Memory B cell (primary cell): ENCODE measurements at regions not wholly inside any gene's neighbourhood (a gene's known extent, or its start where the extent isn't known, plus 50 kb on each side); places are given as distances from the start of the nearest gene placed in this dataset.
"Not testable (repeated sequence)": the region's sequence is repeated elsewhere in the genome, so short reads cannot be mapped to it uniquely, and the experiment has no call there.

Experiments used
- ATAC-seq: fragments of 150-1000 bp; cut with Tn5 transposase; 2 replicates; pipeline ENCODE4 v1.10.0; 2021; ENCODE audit warnings: low read depth, mild to moderate bottlenecking, moderate library complexity
- DNase-seq, 2 donors: peaks; one replicate each; pipeline ENCODE4 v3.0.0; 2022; ENCODE audit warnings: low spot score in 2 of 2
- H3K27ac Mint-ChIP-seq: one replicate; pipeline ENCODE4 v1.8.0; 2022; ENCODE audit warnings: mild to moderate bottlenecking, moderate library complexity, mixed read lengths
- H3K27me3 Mint-ChIP-seq: one replicate; pipeline ENCODE4 v1.8.0; 2022; ENCODE audit warnings: mixed read lengths
- H3K36me3 Mint-ChIP-seq: one replicate; pipeline ENCODE4 v1.8.0; 2022; ENCODE audit warnings: mild to moderate bottlenecking, mixed read lengths
- H3K4me1 Mint-ChIP-seq: one replicate; pipeline ENCODE4 v1.8.0; 2022; ENCODE audit warnings: mixed read lengths
- H3K4me3 Mint-ChIP-seq: one replicate; pipeline ENCODE4 v1.8.0; 2022; ENCODE audit warnings: mild to moderate bottlenecking, moderate library complexity, mixed read lengths
- H3K9me3 Mint-ChIP-seq: one replicate; pipeline ENCODE4 v1.8.0; 2022; ENCODE audit warnings: mixed read lengths

GRCh38 chr2:122758967-122759366 is 1003.5 kb downstream of the TSN start:
- Mint-ChIP-seq H3K36me3 (no peaks in the 10 kb centered on the region), H3K4me1 (no peaks in the 10 kb centered on the region), H3K9me3 (peaks cover 12% of the 10 kb centered on the region), H3K27ac (no peak overlapping the region), H3K27me3 (no peaks in the 10 kb centered on the region), H3K4me3 (no peak overlapping the region)
- DNase-seq (no peak), ATAC-seq (no peak)

GRCh38 chr2:122764014-122764413 is 1008.6 kb downstream of the TSN start:
- no peak for ATAC-seq
- H3K36me3 Mint-ChIP-seq: no peaks in the 10 kb centered on the region
- no peaks in the 10 kb centered on the region for H3K4me1 Mint-ChIP-seq
- no peak overlapping the region for H3K27ac Mint-ChIP-seq
- H3K4me3 Mint-ChIP-seq: no peak overlapping the region
- no peak for DNase-seq
- H3K9me3 Mint-ChIP-seq: peaks cover 11% of the 10 kb centered on the region
- no peaks in the 10 kb centered on the region for H3K27me3 Mint-ChIP-seq

GRCh38 chr2:122780251-122780650 is 1024.8 kb downstream of the TSN start:
- DNase-seq: no peak
- H3K27me3 Mint-ChIP-seq: no peaks in the 10 kb centered on the region
- no peak for ATAC-seq
- H3K36me3 Mint-ChIP-seq: no peaks in the 10 kb centered on the region
- H3K9me3 Mint-ChIP-seq: peaks cover 15% of the 10 kb centered on the region
- no peak overlapping the region for H3K4me3 Mint-ChIP-seq
- no peaks in the 10 kb centered on the region for H3K4me1 Mint-ChIP-seq
- no peak overlapping the region for H3K27ac Mint-ChIP-seq

- Mint-ChIP-seq H3K27me3 (no peaks in the 10 kb centered on the region), H3K4me1 (no peaks in the 10 kb centered on the region), H3K36me3 (no peaks in the 10 kb centered on the region), H3K9me3 (no peaks in the 10 kb centered on the region), H3K4me3 (no peak overlapping the region), H3K27ac (no peak overlapping the region)
- ATAC-seq (no peak), DNase-seq (no peak)
These were observed 1038.6 kb downstream of the TSN start for GRCh38 chr2:122794100-122794499.

GRCh38 chr2:122795763-122796162 is 1040.3 kb downstream of the TSN start:
- DNase-seq: no peak
- no peak overlapping the region for H3K27ac Mint-ChIP-seq
- no peak for ATAC-seq

GRCh38 chr2:122799391-122799790 is 1043.9 kb downstream of the TSN start:
- H3K27ac Mint-ChIP-seq: no peak overlapping the region
- ATAC-seq (no peak), DNase-seq (no peak)
- H3K4me3 Mint-ChIP-seq: no peak overlapping the region
- H3K27me3 Mint-ChIP-seq: no peaks in the 10 kb centered on the region
- H3K4me1 Mint-ChIP-seq: no peaks in the 10 kb centered on the region
- peaks cover 4% of the 10 kb centered on the region for H3K9me3 Mint-ChIP-seq
- no peaks in the 10 kb centered on the region for H3K36me3 Mint-ChIP-seq

More at GRCh38 chr2:122795763-122796162, 1040.3 kb downstream of the TSN start:
- Mint-ChIP-seq H3K9me3 (no peaks in the 10 kb centered on the region), H3K36me3 (no peaks in the 10 kb centered on the region), H3K4me1 (no peaks in the 10 kb centered on the region), H3K27me3 (no peaks in the 10 kb centered on the region), H3K4me3 (no peak overlapping the region)

GRCh38 chr2:122800781-122801180 is 1045.3 kb downstream of the TSN start:
- H3K4me1 Mint-ChIP-seq: no peaks in the 10 kb centered on the region
- no peak overlapping the region for H3K27ac Mint-ChIP-seq
- DNase-seq: no peak
- peaks cover 4% of the 10 kb centered on the region for H3K9me3 Mint-ChIP-seq
- no peak for ATAC-seq
- no peak overlapping the region for H3K4me3 Mint-ChIP-seq
- H3K27me3 Mint-ChIP-seq: no peaks in the 10 kb centered on the region
- H3K36me3 Mint-ChIP-seq: no peaks in the 10 kb centered on the region

- ATAC-seq: no peak
- Mint-ChIP-seq H3K27me3 (no peaks in the 10 kb centered on the region), H3K36me3 (no peaks in the 10 kb centered on the region), H3K4me3 (no peak overlapping the region), H3K27ac (no peak overlapping the region), H3K9me3 (peaks cover 5% of the 10 kb centered on the region), H3K4me1 (no peaks in the 10 kb centered on the region)
- no peak for DNase-seq
These were observed 1049.0 kb downstream of the TSN start for GRCh38 chr2:122804494-122804893.

- no peaks in the 10 kb centered on the region for H3K36me3 Mint-ChIP-seq
These were observed 1049.9 kb downstream of the TSN start for GRCh38 chr2:122805346-122805745.

GRCh38 chr2:122808286-122808969 is 1053.0 kb downstream of the TSN start:
- H3K4me1 Mint-ChIP-seq: no peaks in the 10 kb centered on the region
- no peak overlapping the region for H3K27ac Mint-ChIP-seq
- ATAC-seq: no peak
- H3K36me3 Mint-ChIP-seq: no peaks in the 10 kb centered on the region
- H3K9me3 Mint-ChIP-seq: peaks cover 6% of the 10 kb centered on the region
- DNase-seq: no peak
- H3K4me3 Mint-ChIP-seq: no peak overlapping the region
- no peaks in the 10 kb centered on the region for H3K27me3 Mint-ChIP-seq

More at GRCh38 chr2:122805346-122805745, 1049.9 kb downstream of the TSN start:
- Mint-ChIP-seq H3K4me1 (no peaks in the 10 kb centered on the region), H3K27ac (no peak overlapping the region), H3K9me3 (peaks cover 5% of the 10 kb centered on the region), H3K4me3 (no peak overlapping the region), H3K27me3 (no peaks in the 10 kb centered on the region)
- ATAC-seq (no peak), DNase-seq (no peak)

GRCh38 chr2:122812214-122812613 is 1056.8 kb downstream of the TSN start:
- not testable (repeated sequence) for DNase-seq, H3K27me3 Mint-ChIP-seq, H3K4me1 Mint-ChIP-seq, H3K4me3 Mint-ChIP-seq, H3K36me3 Mint-ChIP-seq, H3K9me3 Mint-ChIP-seq, ATAC-seq, H3K27ac Mint-ChIP-seq

- no peak overlapping the region for H3K4me3 Mint-ChIP-seq
- H3K27me3 Mint-ChIP-seq: no peaks in the 10 kb centered on the region
- no peaks in the 10 kb centered on the region for H3K4me1 Mint-ChIP-seq
- no peak overlapping the region for H3K27ac Mint-ChIP-seq
- ATAC-seq (no peak), DNase-seq (no peak)
- H3K36me3 Mint-ChIP-seq: no peaks in the 10 kb centered on the region
- peaks cover 7% of the 10 kb centered on the region for H3K9me3 Mint-ChIP-seq
These were observed 1059.7 kb downstream of the TSN start for GRCh38 chr2:122815120-122815519.

GRCh38 chr2:122816803-122817202 is 1061.4 kb downstream of the TSN start:
- ATAC-seq (no peak), DNase-seq (no peak)
- H3K36me3 Mint-ChIP-seq: no peaks in the 10 kb centered on the region
- no peak overlapping the region for H3K27ac Mint-ChIP-seq
- H3K27me3 Mint-ChIP-seq: no peaks in the 10 kb centered on the region
- H3K9me3 Mint-ChIP-seq: peaks cover 3% of the 10 kb centered on the region
- no peaks in the 10 kb centered on the region for H3K4me1 Mint-ChIP-seq
- H3K4me3 Mint-ChIP-seq: no peak overlapping the region

GRCh38 chr2:122822319-122822718 is 1066.9 kb downstream of the TSN start:
- no peak overlapping the region for H3K4me3 Mint-ChIP-seq
- H3K27ac Mint-ChIP-seq: no peak overlapping the region

GRCh38 chr2:122830157-122830556 is 1074.7 kb downstream of the TSN start:
- H3K36me3 Mint-ChIP-seq: no peaks in the 10 kb centered on the region
- ATAC-seq: no peak

More at GRCh38 chr2:122822319-122822718, 1066.9 kb downstream of the TSN start:
- H3K36me3 Mint-ChIP-seq: no peaks in the 10 kb centered on the region
- DNase-seq (no peak), ATAC-seq (no peak)
- H3K4me1 Mint-ChIP-seq: no peaks in the 10 kb centered on the region
- no peaks in the 10 kb centered on the region for H3K27me3 Mint-ChIP-seq
- no peaks in the 10 kb centered on the region for H3K9me3 Mint-ChIP-seq

More at GRCh38 chr2:122830157-122830556, 1074.7 kb downstream of the TSN start:
- Mint-ChIP-seq H3K4me1 (no peaks in the 10 kb centered on the region), H3K4me3 (no peak overlapping the region), H3K9me3 (peaks cover 5% of the 10 kb centered on the region), H3K27me3 (no peaks in the 10 kb centered on the region), H3K27ac (no peak overlapping the region)
- no peak for DNase-seq
